ENCODE measurements at regions not wholly inside any gene's neighbourhood (a gene's known extent, or its start where the extent isn't known, plus 50 kb on each side); places are given as distances from the start of the nearest gene placed in this dataset.

GRCh38 chr18:25830787-25831186 lies 259.6 kb downstream of the SS18 start:
- Histone ChIP-seq H3K27me3 (no peaks in the 10 kb centered on the region), H3K27ac (no peak overlapping the region), H3K4me3 (no peak overlapping the region), H3K9me3 (no peaks in the 10 kb centered on the region), H3K36me3 (no peaks in the 10 kb centered on the region), H3K4me1 (ENCODE audit: insufficient read depth) (peaks cover 5% of the 10 kb centered on the region)
- intact Hi-C loops (cut with DNase I): no loop called here
- 46 to 56% (median 55%) methylated on average over 2 of the region's 2 CpGs for WGBS, 3 donors
- DNase-seq: peak; percentile 42 to 60 (median 55)
- TF ChIP-seq, protein P1, sequence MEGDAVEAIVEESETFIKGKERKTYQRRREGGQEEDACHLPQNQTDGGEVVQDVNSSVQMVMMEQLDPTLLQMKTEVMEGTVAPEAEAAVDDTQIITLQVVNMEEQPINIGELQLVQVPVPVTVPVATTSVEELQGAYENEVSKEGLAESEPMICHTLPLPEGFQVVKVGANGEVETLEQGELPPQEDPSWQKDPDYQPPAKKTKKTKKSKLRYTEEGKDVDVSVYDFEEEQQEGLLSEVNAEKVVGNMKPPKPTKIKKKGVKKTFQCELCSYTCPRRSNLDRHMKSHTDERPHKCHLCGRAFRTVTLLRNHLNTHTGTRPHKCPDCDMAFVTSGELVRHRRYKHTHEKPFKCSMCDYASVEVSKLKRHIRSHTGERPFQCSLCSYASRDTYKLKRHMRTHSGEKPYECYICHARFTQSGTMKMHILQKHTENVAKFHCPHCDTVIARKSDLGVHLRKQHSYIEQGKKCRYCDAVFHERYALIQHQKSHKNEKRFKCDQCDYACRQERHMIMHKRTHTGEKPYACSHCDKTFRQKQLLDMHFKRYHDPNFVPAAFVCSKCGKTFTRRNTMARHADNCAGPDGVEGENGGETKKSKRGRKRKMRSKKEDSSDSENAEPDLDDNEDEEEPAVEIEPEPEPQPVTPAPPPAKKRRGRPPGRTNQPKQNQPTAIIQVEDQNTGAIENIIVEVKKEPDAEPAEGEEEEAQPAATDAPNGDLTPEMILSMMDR (IDR thresholded peaks at IDR 0.05): no peak
- TF ChIP-seq EP300 (IDR thresholded peaks at IDR 0.05): no peak
- TF ChIP-seq POLR2A (IDR thresholded peaks at IDR 0.05): no peak

DNA sequence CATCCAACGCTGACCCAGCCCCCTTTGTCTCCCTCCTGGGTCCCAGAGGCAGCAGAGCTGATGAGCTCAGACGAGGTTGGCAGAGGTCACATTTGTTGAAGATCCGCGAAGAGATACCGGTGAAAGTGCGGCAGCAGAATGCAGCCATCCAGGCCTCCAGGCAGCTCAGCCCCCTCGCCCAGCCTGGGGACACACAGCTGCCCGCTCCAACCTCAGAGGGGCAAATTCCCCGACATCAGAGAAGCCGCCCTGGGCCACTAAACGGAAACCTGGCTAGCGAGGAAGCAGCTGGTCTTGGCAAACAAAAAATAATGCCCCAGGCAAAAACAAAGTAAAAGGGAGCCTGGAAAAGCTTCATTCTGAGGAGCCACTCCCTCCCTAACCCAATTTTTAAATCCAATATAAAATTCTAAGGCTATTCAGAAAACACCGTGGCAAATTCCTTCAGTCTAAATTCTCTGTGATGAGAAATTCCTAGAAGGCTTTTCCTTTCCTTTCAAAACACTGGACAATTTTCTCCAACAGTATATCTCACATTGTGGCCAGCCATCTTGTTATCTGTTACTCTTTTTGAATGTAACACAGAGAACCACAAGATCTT lies 262.4 kb downstream of the SS18 start:
- no peak for DNase-seq
- H3K27me3 ChIP-seq: no peaks in the 10 kb centered on the region
- TF ChIP-seq, protein P1 (IDR thresholded peaks at IDR 0.05): no peak
- TF ChIP-seq EP300 (IDR thresholded peaks at IDR 0.05): no peak
- no peak for TF ChIP-seq POLR2A (IDR thresholded peaks at IDR 0.05)
- H3K4me3 ChIP-seq: no peak overlapping the region
- WGBS, 3 donors: 42 to 53% (median 48%) methylated on average over 13 of the region's 13 CpGs
- no peaks in the 10 kb centered on the region for H3K36me3 ChIP-seq
- peaks cover 7% of the 10 kb centered on the region for H3K4me1 ChIP-seq (ENCODE audit: insufficient read depth)
- intact Hi-C loops (cut with DNase I): no loop called here
- H3K27ac ChIP-seq: no peak overlapping the region
- no peaks in the 10 kb centered on the region for H3K9me3 ChIP-seq

DNA sequence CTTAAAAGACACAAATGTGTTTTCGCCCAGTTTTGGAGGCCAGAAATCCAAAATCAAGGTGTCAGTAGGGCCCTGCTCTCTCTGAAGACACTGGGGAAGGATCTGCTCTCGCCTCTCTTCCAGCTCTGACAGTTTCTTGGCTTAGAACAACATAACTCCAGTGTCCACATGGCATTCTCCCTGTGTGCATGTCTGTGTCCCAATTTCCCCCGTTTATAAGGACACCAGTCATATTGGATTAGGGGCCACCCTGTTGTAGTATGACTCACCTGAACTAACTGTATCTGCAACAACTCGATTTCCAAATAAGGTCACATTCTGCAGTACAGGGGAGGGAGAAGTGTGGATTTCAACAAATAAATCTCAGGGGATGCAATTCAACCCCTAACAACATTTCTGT lies 263.2 kb downstream of the SS18 start:
- 72 to 74% (median 72%) methylated on average over 4 of the region's 4 CpGs for WGBS, 3 donors

GRCh38 chr18:25826823-25827222 lies 263.6 kb downstream of the SS18 start:
- WGBS, 3 donors: 92 to 100% (median 99%) methylated on average over 5 of the region's 5 CpGs
- intact Hi-C loops (cut with DNase I): no loop called here

More for the DNA sequence above, 263.2 kb downstream of the SS18 start:
- intact Hi-C loops (cut with DNase I): no loop called here
- TF ChIP-seq EP300 (IDR thresholded peaks at IDR 0.05) (no peak), POLR2A (IDR thresholded peaks at IDR 0.05) (no peak)
- TF ChIP-seq, protein P1 (IDR thresholded peaks at IDR 0.05): no peak
- Histone ChIP-seq H3K4me3 (no peak overlapping the region), H3K27me3 (no peaks in the 10 kb centered on the region), H3K4me1 (ENCODE audit: insufficient read depth) (peaks cover 7% of the 10 kb centered on the region), H3K27ac (no peak overlapping the region), H3K36me3 (no peaks in the 10 kb centered on the region), H3K9me3 (no peaks in the 10 kb centered on the region)
- DNase-seq: no peak

More at GRCh38 chr18:25826823-25827222, 263.6 kb downstream of the SS18 start:
- H3K36me3 ChIP-seq: no peaks in the 10 kb centered on the region
- no peaks in the 10 kb centered on the region for H3K27me3 ChIP-seq
- H3K9me3 ChIP-seq: no peaks in the 10 kb centered on the region
- no peak for DNase-seq
- H3K4me3 ChIP-seq: no peak overlapping the region
- peaks cover 7% of the 10 kb centered on the region for H3K4me1 ChIP-seq (ENCODE audit: insufficient read depth)
- TF ChIP-seq POLR2A (IDR thresholded peaks at IDR 0.05) (no peak), EP300 (IDR thresholded peaks at IDR 0.05) (no peak)
- TF ChIP-seq, protein P1 (IDR thresholded peaks at IDR 0.05): no peak
- H3K27ac ChIP-seq: no peak overlapping the region

All from ovary (tissue), 7 donors.